BJ (cell line): ENCODE measurements at regions not wholly inside any gene's neighbourhood (a gene's known extent, or its start where the extent isn't known, plus 50 kb on each side); places are given as distances from the start of the nearest gene placed in this dataset.

Source experiments
- CTCF ChIA-PET: fragments of 350-600 bp; formaldehyde crosslinking; extraction: SDS; loops from one replicate; lab custom pipeline; 2021; ENCODE audit warnings: antibody characterized with exemption, inconsistent platforms; lab: Yijun Ruan, JAX
- POLR2A ChIA-PET: fragments of 300-600 bp; sonication (Branson Sonifier 250); formaldehyde crosslinking; extraction: SDS; loops from one replicate; lab custom pipeline; 2021; ENCODE audit warnings: antibody characterized with exemption; lab: Charles Lee
- DNase-seq: peaks from one replicate; pipeline ENCODE4 v3.0.0-alpha.2; 2011; ENCODE audit warnings: low read depth
- H3K27me3 ChIP-seq: 2 replicates; pipeline ENCODE4 v1.6.0; 2011; ENCODE audit warnings: low read length; ENCODE audit not compliant: control insufficient read depth, insufficient read depth
- H3K36me3 ChIP-seq: 2 replicates; pipeline ENCODE4 v1.5.1; 2011; ENCODE audit warnings: low read length; ENCODE audit not compliant: control insufficient read depth, insufficient read depth
- H3K4me3 ChIP-seq: 2 replicates; pipeline ENCODE4 v1.5.1; 2011; ENCODE audit warnings: low read depth, mild to moderate bottlenecking, control low read depth, low read length
- CTCF ChIP-seq: IDR thresholded peaks from 2 replicates; pipeline ENCODE4 v1.5.1; 2011; ENCODE audit warnings: low read depth, mild to moderate bottlenecking, control low read depth, inconsistent platforms, low read length, moderate library complexity; ENCODE audit not compliant: insufficient read depth

DNA sequence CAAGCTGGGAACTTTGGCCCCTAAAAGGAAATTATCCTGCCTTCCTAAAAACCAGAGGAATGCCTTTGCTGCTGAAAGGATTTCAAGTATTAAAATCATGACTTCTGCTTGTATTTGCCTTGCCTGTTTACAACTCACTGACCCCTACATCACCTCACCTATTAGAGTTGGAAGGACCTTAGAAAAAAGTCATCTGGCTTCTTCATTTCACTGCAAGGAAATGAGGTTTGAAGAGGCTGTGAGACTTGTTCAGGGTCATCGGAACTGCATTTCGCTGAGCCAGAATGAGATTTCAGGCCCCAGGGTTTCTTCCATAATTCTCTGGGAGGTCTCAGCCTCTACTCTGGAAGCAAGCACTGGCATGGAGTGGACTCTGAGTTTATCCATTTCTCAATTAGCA is 304.1 kb downstream of the BUD13 start:
- no peak for TF ChIP-seq CTCF
- H3K4me3 ChIP-seq, result no peak overlapping the region
- no peak for DNase-seq
- no peaks in the 10 kb centered on the region for H3K36me3 ChIP-seq
- no peaks in the 10 kb centered on the region for H3K27me3 ChIP-seq
- ChIA-PET POLR2A (no interaction called here), CTCF (interaction anchor here (1.4 to 1.7 kb wide), 2 partner anchors 9 to 14 kb away, joined by 5 to 6 read pairs; no protein-coding TSS in a partner anchor)

GRCh38 chr11:116467823-116468222 is 305.0 kb downstream of the BUD13 start:
- POLR2A ChIA-PET, result no interaction called here
- Histone ChIP-seq H3K27me3 (no peaks in the 10 kb centered on the region), H3K36me3 (no peaks in the 10 kb centered on the region), H3K4me3 (no peak overlapping the region)
- DNase-seq, result no peak
- CTCF ChIA-PET, result interaction anchor here (1.4 to 1.9 kb wide), 4 partner anchors 8 to 173 kb away, joined by 5 to 7 read pairs (median 6); no protein-coding TSS in a partner anchor
- TF ChIP-seq CTCF, result no peak

- no peak for DNase-seq
- no peak overlapping the region for H3K4me3 ChIP-seq
- ChIA-PET CTCF (interaction anchor here (1.5 to 4.6 kb wide), 3 partner anchors 12 to 174 kb away, joined by 5 to 16 read pairs (median 7); no protein-coding TSS in a partner anchor), POLR2A (no interaction called here)
- TF ChIP-seq CTCF, result no peak
- H3K36me3 ChIP-seq, result no peaks in the 10 kb centered on the region
- no peaks in the 10 kb centered on the region for H3K27me3 ChIP-seq
Measured at GRCh38 chr11:116466801-116467200, 306.0 kb downstream of the BUD13 start.

DNA sequence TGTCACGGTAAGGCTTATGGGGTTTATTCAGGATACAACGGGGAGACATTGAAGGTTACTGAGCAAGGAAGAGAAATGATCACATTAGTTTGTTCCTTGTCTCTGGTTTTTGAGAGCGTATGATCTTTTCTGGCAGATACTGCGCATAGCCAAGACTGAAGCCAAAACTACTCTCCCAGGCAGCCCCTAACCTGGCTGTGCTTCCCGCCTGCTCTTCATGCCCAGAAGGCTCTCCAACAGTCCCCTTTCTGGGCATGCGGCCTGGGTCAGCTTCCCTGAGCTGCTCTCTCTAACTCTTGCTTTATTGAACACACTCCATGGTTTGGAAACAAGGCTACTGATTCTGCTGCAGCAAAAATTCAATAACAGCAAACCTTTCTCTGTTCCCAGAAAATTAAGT is 306.6 kb downstream of the BUD13 start:
- ChIA-PET CTCF (interaction anchor here (1.9 to 4.6 kb wide), 2 partner anchors 12 to 33 kb away, joined by 7 to 16 read pairs; no protein-coding TSS in a partner anchor), POLR2A (no interaction called here)
- H3K27me3 ChIP-seq, result no peaks in the 10 kb centered on the region
- no peak for TF ChIP-seq CTCF
- DNase-seq, result no peak
- H3K36me3 ChIP-seq, result no peaks in the 10 kb centered on the region
- H3K4me3 ChIP-seq, result no peak overlapping the region

GRCh38 chr11:116465056-116465455 is 307.7 kb downstream of the BUD13 start:
- ChIA-PET CTCF (interaction anchor here (1.0 to 4.6 kb wide), 2 partner anchors 11 to 12 kb away, joined by 3 to 16 read pairs; no protein-coding TSS in a partner anchor), POLR2A (no interaction called here)

More at GRCh38 chr11:116465056-116465455, 307.7 kb downstream of the BUD13 start:
- no peak for DNase-seq
- no peak for TF ChIP-seq CTCF
- no peaks in the 10 kb centered on the region for H3K27me3 ChIP-seq
- no peaks in the 10 kb centered on the region for H3K36me3 ChIP-seq
- no peak overlapping the region for H3K4me3 ChIP-seq
